Kidney (tissue), 13 donors: ENCODE measurements at regions not wholly inside any gene's neighbourhood (a gene's known extent, or its start where the extent isn't known, plus 50 kb on each side); places are given as distances from the start of the nearest gene placed in this dataset.

Source experiments
- DNase-seq, 5 donors: peaks; one replicate each; pipeline ENCODE4 v3.0.0-alpha.2; 2013 to 2020
- FAIRE-seq: peaks from 2 replicates; lab custom pipeline; 2012; peaks lifted over from hg19 to GRCh38; lab: Jason Lieb, UNC
- H3K27ac ChIP-seq, 2 donors: one replicate each; pipeline ENCODE4 v1.7.0; 2013; ENCODE audit warnings: low read depth in 2 of 2, low read length in 2 of 2, inconsistent platforms in 1 of 2
- H3K27me3 ChIP-seq: one replicate; pipeline ENCODE4 v1.7.1; 2013; ENCODE audit warnings: low read length, inconsistent platforms; ENCODE audit not compliant: control insufficient read depth, insufficient read depth
- H3K36me3 ChIP-seq, 3 donors: one replicate each; pipeline versions ENCODE4 v1.7.0 to v1.7.1; 2013; ENCODE audit warnings: low read length in 3 of 3, control low read depth in 1 of 3, inconsistent platforms in 1 of 3; ENCODE audit not compliant: insufficient read depth in 3 of 3, control insufficient read depth in 2 of 3
- H3K4me1 ChIP-seq, 3 donors: one replicate each; pipeline versions ENCODE4 v1.7.0 to v1.7.1; 2013; ENCODE audit warnings: low read length in 3 of 3, inconsistent platforms in 1 of 3, low read depth in 1 of 3; ENCODE audit not compliant: control insufficient read depth in 2 of 3, insufficient read depth in 2 of 3
- H3K4me3 ChIP-seq, 3 donors: one replicate each; pipeline versions ENCODE4 v1.7.0 to v1.8.1; 2013; ENCODE audit warnings: low read length in 3 of 3, control low read depth in 1 of 3, inconsistent platforms in 1 of 3
- H3K9ac ChIP-seq, 3 donors: one replicate each; pipeline versions ENCODE4 v1.7.0 to v1.7.1; 2013; ENCODE audit warnings: low read length in 3 of 3, control low read depth in 1 of 3, inconsistent platforms in 1 of 3
- H3K9me3 ChIP-seq, 3 donors: one replicate each; pipeline versions ENCODE4 v1.7.0 to v1.7.1; 2013; ENCODE audit warnings: low read length in 3 of 3, control low read depth in 1 of 3, inconsistent platforms in 1 of 3; ENCODE audit not compliant: control insufficient read depth in 2 of 3, insufficient read depth in 1 of 3
- CTCF ChIP-seq: IDR thresholded peaks from 3 replicates; pipeline ENCODE4 v1.5.1; 2012; ENCODE audit warnings: mild to moderate bottlenecking, moderate library complexity, borderline replicate concordance; ENCODE audit not compliant: insufficient read depth; ENCODE audit errors: extremely low read depth
- intact Hi-C: fragments of 100-400 bp; cut with DNase I; formaldehyde crosslinking; loops from one replicate; pipeline ENCODE4 v1.11.1; 2022
- donor health status: control.
- donor health status: control.
- donor health status: control.
- donor health status: control.
- donor health status: control.
- donor health status: DM: yes; HTN: yes; CAD: no.
- donor health status: Normal renal cell carcinoma (clear cell type).

- intact Hi-C loops: no loop called here
- DNase-seq (no peak), FAIRE-seq (no peak)
- Histone ChIP-seq H3K9ac (no peak overlapping the region), H3K27me3 (peaks cover under 1% of the 10 kb centered on the region), H3K4me3 (no peak overlapping the region), H3K9me3 (no peaks in the 10 kb centered on the region), H3K4me1 (no peaks in the 10 kb centered on the region), H3K36me3 (no peaks in the 10 kb centered on the region), H3K27ac (no peak overlapping the region)
- no peak for TF ChIP-seq CTCF
Observed at GRCh38 chr1:38126970-38127369, 80.4 kb upstream of the POU3F1 start.

GRCh38 chr1:38125837-38126520 lies 79.4 kb upstream of the POU3F1 start:
- Histone ChIP-seq H3K9ac (no peak overlapping the region), H3K4me3 (no peak overlapping the region), H3K27me3 (no peaks in the 10 kb centered on the region), H3K4me1 (no peaks in the 10 kb centered on the region), H3K9me3 (no peaks in the 10 kb centered on the region), H3K27ac (no peak overlapping the region), H3K36me3 (no peaks in the 10 kb centered on the region)
- no peak for DNase-seq
- TF ChIP-seq CTCF: no peak
- intact Hi-C loops: no loop called here
- FAIRE-seq: no peak

GRCh38 chr1:38125016-38125415 lies 78.4 kb upstream of the POU3F1 start:
- TF ChIP-seq CTCF: no peak
- Histone ChIP-seq H3K9ac (no peak overlapping the region), H3K27ac (no peak overlapping the region), H3K36me3 (no peaks in the 10 kb centered on the region), H3K27me3 (no peaks in the 10 kb centered on the region), H3K9me3 (no peaks in the 10 kb centered on the region), H3K4me1 (no peaks in the 10 kb centered on the region), H3K4me3 (no peak overlapping the region)
- intact Hi-C loops: no loop called here
- no peak for FAIRE-seq
- DNase-seq: no peak
